ENCODE measurements at regions not wholly inside any gene's neighbourhood (a gene's known extent, or its start where the extent isn't known, plus 50 kb on each side); places are given as distances from the start of the nearest gene placed in this dataset.

GRCh38 chr4:20084488-20084887, 167.2 kb upstream of the SLIT2 start:
- no peak for TF ChIP-seq CTCF (IDR thresholded peaks at IDR 0.05 in 8 of 11, conservative IDR thresholded peaks at IDR 0.05 in 3 of 11)
- TF ChIP-seq POLR2AphosphoS5 (IDR thresholded peaks at IDR 0.05): no peak
